Astrocyte (in vitro differentiated cells and primary cell): ENCODE measurements at regions not wholly inside any gene's neighbourhood (a gene's known extent, or its start where the extent isn't known, plus 50 kb on each side); places are given as distances from the start of the nearest gene placed in this dataset.

Source experiments
- DNase-seq: peaks from one replicate; pipeline ENCODE4 v3.0.0-alpha.2; 2010; ENCODE audit warnings: low read depth
- FAIRE-seq: peaks from 2 replicates; lab custom pipeline; 2011; peaks lifted over from hg19 to GRCh38; lab: Jason Lieb, UNC
- H2AFZ ChIP-seq: 2 replicates; pipeline ENCODE4 v1.6.0; 2012; ENCODE audit warnings: low read depth, low read length, inconsistent platforms
- H3K27ac ChIP-seq: 2 replicates; pipeline ENCODE4 v1.5.1; 2011; ENCODE audit warnings: low read depth, low read length, inconsistent platforms
- H3K27me3 ChIP-seq: 2 replicates; pipeline ENCODE4 v1.6.0; 2011; ENCODE audit warnings: low read length, inconsistent platforms; ENCODE audit not compliant: insufficient read depth
- H3K36me3 ChIP-seq: 2 replicates; pipeline ENCODE4 v1.5.1; 2011; ENCODE audit warnings: low read length, inconsistent platforms; ENCODE audit not compliant: insufficient read depth
- H3K4me1 ChIP-seq: 2 replicates; pipeline ENCODE4 v1.5.1; 2011; ENCODE audit warnings: low read length, inconsistent platforms; ENCODE audit not compliant: insufficient read depth
- H3K4me2 ChIP-seq: 2 replicates; pipeline ENCODE4 v1.6.0; 2012; ENCODE audit warnings: low read length, inconsistent platforms
- H3K4me3 ChIP-seq: 2 replicates; pipeline ENCODE4 v1.5.1; 2011; ENCODE audit warnings: low read depth, mild to moderate bottlenecking, low read length, inconsistent platforms; ENCODE audit not compliant: insufficient read depth
- H3K79me2 ChIP-seq: 2 replicates; pipeline ENCODE4 v1.6.0; 2012; ENCODE audit warnings: mild to moderate bottlenecking, low read length, inconsistent platforms; ENCODE audit not compliant: insufficient read depth
- H3K9ac ChIP-seq: 2 replicates; pipeline ENCODE4 v1.6.0; 2012; ENCODE audit warnings: mild to moderate bottlenecking, low read length, inconsistent platforms
- H3K9me3 ChIP-seq: 2 replicates; pipeline ENCODE4 v1.5.1; 2012; ENCODE audit warnings: low read depth, mild to moderate bottlenecking, low read length, inconsistent platforms; ENCODE audit not compliant: insufficient read depth
- H4K20me1 ChIP-seq: 2 replicates; pipeline ENCODE4 v1.6.0; 2012; ENCODE audit warnings: low read length, inconsistent platforms; ENCODE audit not compliant: insufficient read depth
- H3K27ac Mint-ChIP-seq: one replicate; pipeline ENCODE4 v1.8.0; 2021; ENCODE audit warnings: mild to moderate bottlenecking, mixed read lengths; ENCODE audit not compliant: unreplicated experiment
- H3K27me3 Mint-ChIP-seq: one replicate; pipeline ENCODE4 v1.8.0; 2021; ENCODE audit warnings: low read depth, mixed read lengths; ENCODE audit not compliant: unreplicated experiment
- H3K36me3 Mint-ChIP-seq: one replicate; pipeline ENCODE4 v1.8.0; 2021; ENCODE audit warnings: low read depth, mixed read lengths; ENCODE audit not compliant: unreplicated experiment
- H3K4me1 Mint-ChIP-seq: one replicate; pipeline ENCODE4 v1.8.0; 2021; ENCODE audit warnings: low read depth, mixed read lengths; ENCODE audit not compliant: unreplicated experiment
- H3K4me3 Mint-ChIP-seq: one replicate; pipeline ENCODE4 v1.8.0; 2021; ENCODE audit warnings: mild to moderate bottlenecking, moderate library complexity, mixed read lengths; ENCODE audit not compliant: unreplicated experiment
- H3K9me3 Mint-ChIP-seq: one replicate; pipeline ENCODE4 v1.8.0; 2021; ENCODE audit warnings: mild to moderate bottlenecking, mixed read lengths; ENCODE audit not compliant: unreplicated experiment
- EZH2 ChIP-seq: IDR thresholded peaks from 2 replicates; pipeline ENCODE4 v1.6.1; 2012; ENCODE audit warnings: mild to moderate bottlenecking, low read length, inconsistent platforms; ENCODE audit not compliant: insufficient read depth
- TF ChIP-seq, protein P1 (sequence below): IDR thresholded peaks from 2 replicates; pipeline ENCODE4 v1.5.1; 2011; ENCODE audit warnings: low read depth, mild to moderate bottlenecking, inconsistent platforms, low read length, moderate library complexity; ENCODE audit not compliant: insufficient read depth

DNA sequence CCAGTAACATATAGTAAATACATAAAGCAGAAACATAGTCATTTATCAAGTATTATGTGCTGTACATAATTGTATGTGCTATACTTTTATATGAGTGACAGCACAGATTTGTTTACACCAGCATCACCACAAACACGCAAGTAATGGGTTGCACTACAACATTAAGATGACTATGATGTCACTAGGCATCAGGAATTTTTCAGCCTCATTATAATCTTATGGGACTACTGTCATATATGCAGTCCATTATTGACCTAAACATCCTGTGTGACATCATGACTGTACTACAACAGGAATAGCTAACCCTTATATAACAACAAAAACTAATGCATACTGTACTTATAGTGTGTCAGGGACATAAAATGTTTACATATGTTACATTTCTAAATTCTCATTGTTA, 50.2 kb upstream of the IZUMO1R start:
- Histone ChIP-seq H2AFZ (no peak overlapping the region), H3K27ac (no peak overlapping the region), H3K79me2 (no peaks in the 10 kb centered on the region), H3K4me3 (no peak overlapping the region), H3K4me2 (no peak overlapping the region), H3K27me3 (no peaks in the 10 kb centered on the region), H4K20me1 (no peaks in the 10 kb centered on the region), H3K9me3 (no peaks in the 10 kb centered on the region), H3K36me3 (no peaks in the 10 kb centered on the region), H3K4me1 (no peaks in the 10 kb centered on the region), H3K9ac (no peak overlapping the region)
- Mint-ChIP-seq H3K27ac (no peak overlapping the region), H3K27me3 (peaks cover 3% of the 10 kb centered on the region), H3K4me3 (no peak overlapping the region), H3K4me1 (no peaks in the 10 kb centered on the region), H3K36me3 (no peaks in the 10 kb centered on the region), H3K9me3 (no peaks in the 10 kb centered on the region)
- no peak for DNase-seq
- TF ChIP-seq, protein P1, sequence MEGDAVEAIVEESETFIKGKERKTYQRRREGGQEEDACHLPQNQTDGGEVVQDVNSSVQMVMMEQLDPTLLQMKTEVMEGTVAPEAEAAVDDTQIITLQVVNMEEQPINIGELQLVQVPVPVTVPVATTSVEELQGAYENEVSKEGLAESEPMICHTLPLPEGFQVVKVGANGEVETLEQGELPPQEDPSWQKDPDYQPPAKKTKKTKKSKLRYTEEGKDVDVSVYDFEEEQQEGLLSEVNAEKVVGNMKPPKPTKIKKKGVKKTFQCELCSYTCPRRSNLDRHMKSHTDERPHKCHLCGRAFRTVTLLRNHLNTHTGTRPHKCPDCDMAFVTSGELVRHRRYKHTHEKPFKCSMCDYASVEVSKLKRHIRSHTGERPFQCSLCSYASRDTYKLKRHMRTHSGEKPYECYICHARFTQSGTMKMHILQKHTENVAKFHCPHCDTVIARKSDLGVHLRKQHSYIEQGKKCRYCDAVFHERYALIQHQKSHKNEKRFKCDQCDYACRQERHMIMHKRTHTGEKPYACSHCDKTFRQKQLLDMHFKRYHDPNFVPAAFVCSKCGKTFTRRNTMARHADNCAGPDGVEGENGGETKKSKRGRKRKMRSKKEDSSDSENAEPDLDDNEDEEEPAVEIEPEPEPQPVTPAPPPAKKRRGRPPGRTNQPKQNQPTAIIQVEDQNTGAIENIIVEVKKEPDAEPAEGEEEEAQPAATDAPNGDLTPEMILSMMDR: no peak
- TF ChIP-seq EZH2: no peak
- FAIRE-seq: no peak
